WTC11 (cell line): ENCODE measurements at regions not wholly inside any gene's neighbourhood (a gene's known extent, or its start where the extent isn't known, plus 50 kb on each side); places are given as distances from the start of the nearest gene placed in this dataset.

Experiments
- ATAC-seq: fragments of 200-7000 bp; cut with Tn5 transposase; 2 replicates; pipeline ENCODE4 v1.10.0; 2021; ENCODE audit warnings: mild to moderate bottlenecking, moderate library complexity
- CTCF ChIA-PET: fragments of 300-600 bp; sonication (Branson Sonifier 250); formaldehyde crosslinking; loops from one replicate; lab custom pipeline; 2021; ENCODE audit warnings: antibody characterized with exemption; lab: Charles Lee
- POLR2A ChIA-PET: fragments of 350-600 bp; sonication (Branson Sonifier 250); formaldehyde crosslinking; loops from one replicate; lab custom pipeline; 2021; ENCODE audit warnings: antibody characterized with exemption; lab: Charles Lee
- DNase-seq: peaks from one replicate; pipeline ENCODE4 v3.0.0; 2021; ENCODE audit warnings: low spot score
- H3K27ac Mint-ChIP-seq: 2 replicates; pipeline ENCODE4 v1.8.0; 2021; ENCODE audit warnings: mixed read lengths
- H3K27me3 Mint-ChIP-seq: 2 replicates; pipeline ENCODE4 v1.8.0; 2021; ENCODE audit warnings: low read depth, mild to moderate bottlenecking, moderate library complexity, mixed read lengths
- H3K36me3 Mint-ChIP-seq: 2 replicates; pipeline ENCODE4 v1.8.0; 2021; ENCODE audit warnings: mixed read lengths
- H3K4me1 Mint-ChIP-seq: 2 replicates; pipeline ENCODE4 v1.8.0; 2022; ENCODE audit warnings: mixed read lengths
- H3K4me3 Mint-ChIP-seq: 2 replicates; pipeline ENCODE4 v1.8.0; 2021; ENCODE audit warnings: mild to moderate bottlenecking, moderate library complexity, mixed read lengths
- H3K9me3 Mint-ChIP-seq: 2 replicates; pipeline ENCODE4 v1.8.0; 2021; ENCODE audit warnings: mixed read lengths
- ATF1 ChIP-seq: sonication (generic); formaldehyde crosslinking; IDR thresholded peaks from 2 replicates; pipeline ENCODE4 v1.8.1; 2023; ENCODE audit warnings: mild to moderate bottlenecking, moderate library complexity, missing genetic modification reagents
- ATF6 ChIP-seq: sonication (generic); formaldehyde crosslinking; IDR thresholded peaks from 2 replicates; pipeline ENCODE4 v1.8.1; 2023; ENCODE audit warnings: mild to moderate bottlenecking, missing genetic modification reagents
- CBFB ChIP-seq: sonication (generic); formaldehyde crosslinking; IDR thresholded peaks from 2 replicates; pipeline ENCODE4 v1.8.1; 2022; ENCODE audit warnings: mild to moderate bottlenecking, low read depth, missing genetic modification reagents
- EMX1 ChIP-seq: fragments of 250-450 bp; sonication (Bioruptor Pico); IDR thresholded peaks from 2 replicates; pipeline ENCODE4 v1.8.0; 2021; ENCODE audit warnings: mild to moderate bottlenecking
- ETV6 ChIP-seq: sonication (generic); formaldehyde crosslinking; IDR thresholded peaks from 2 replicates; pipeline ENCODE4 v1.8.1; 2022; ENCODE audit warnings: mild to moderate bottlenecking, missing genetic modification reagents
- FOXP1 ChIP-seq: sonication (generic); formaldehyde crosslinking; IDR thresholded peaks from 2 replicates; pipeline ENCODE4 v1.8.0; 2022; ENCODE audit warnings: missing genetic modification reagents, mild to moderate bottlenecking, moderate library complexity, borderline replicate concordance
- GRHL2 ChIP-seq: fragments of 250-450 bp; sonication (Bioruptor Pico); IDR thresholded peaks from 2 replicates; pipeline ENCODE4 v1.8.0; 2022; ENCODE audit warnings: mild to moderate bottlenecking, moderate library complexity; ENCODE audit not compliant: insufficient replicate concordance, severe bottlenecking
- HMGA2 ChIP-seq: fragments of 250-450 bp; sonication (Bioruptor Pico); IDR thresholded peaks from 2 replicates; pipeline ENCODE4 v1.4.0; 2021; ENCODE audit warnings: mild to moderate bottlenecking, moderate library complexity
- HMGXB4 ChIP-seq: sonication (generic); formaldehyde crosslinking; IDR thresholded peaks from 2 replicates; pipeline ENCODE4 v1.8.1; 2023; ENCODE audit warnings: mild to moderate bottlenecking, moderate library complexity, missing genetic modification reagents
- MAX ChIP-seq: sonication (generic); formaldehyde crosslinking; IDR thresholded peaks from 2 replicates; pipeline ENCODE4 v1.8.0; 2022; ENCODE audit warnings: mild to moderate bottlenecking, missing genetic modification reagents
- NFATC4 ChIP-seq: fragments of 250-450 bp; sonication (Bioruptor Pico); IDR thresholded peaks from 2 replicates; pipeline ENCODE4 v1.9.0; 2021; ENCODE audit warnings: mild to moderate bottlenecking
- NFYB ChIP-seq: sonication (generic); formaldehyde crosslinking; conservative IDR thresholded peaks from 2 replicates; pipeline ENCODE4 v1.8.0; 2022; ENCODE audit warnings: low read depth, missing genetic modification reagents
- NR1H2 ChIP-seq: sonication (generic); formaldehyde crosslinking; IDR thresholded peaks from 2 replicates; pipeline ENCODE4 v1.9.0; 2021; ENCODE audit warnings: mild to moderate bottlenecking, moderate library complexity, missing genetic modification reagents
- NR3C1 ChIP-seq: sonication (generic); formaldehyde crosslinking; conservative IDR thresholded peaks from 2 replicates; pipeline ENCODE4 v1.8.1; 2023; ENCODE audit warnings: low read depth, mild to moderate bottlenecking, missing genetic modification reagents
- OVOL2 ChIP-seq: fragments of 250-450 bp; sonication (Bioruptor Pico); IDR thresholded peaks from 2 replicates; pipeline ENCODE4 v1.9.0; 2021; ENCODE audit warnings: mild to moderate bottlenecking, borderline replicate concordance
- SOX15 ChIP-seq: fragments of 250-450 bp; sonication (Bioruptor Pico); IDR thresholded peaks from 2 replicates; pipeline ENCODE4 v1.9.0; 2021; ENCODE audit warnings: mild to moderate bottlenecking
- USF2 ChIP-seq: sonication (generic); formaldehyde crosslinking; IDR thresholded peaks from 2 replicates; pipeline ENCODE4 v1.8.1; 2023; ENCODE audit warnings: mild to moderate bottlenecking, missing genetic modification reagents, moderate library complexity
- ZBTB21 ChIP-seq: sonication (generic); formaldehyde crosslinking; IDR thresholded peaks from 2 replicates; pipeline ENCODE4 v1.8.1; 2023; ENCODE audit warnings: mild to moderate bottlenecking, missing genetic modification reagents, borderline replicate concordance
- ZNF219 ChIP-seq: sonication (generic); formaldehyde crosslinking; IDR thresholded peaks from 2 replicates; pipeline ENCODE4 v1.8.0; 2023; ENCODE audit warnings: missing genetic modification reagents, mild to moderate bottlenecking, borderline replicate concordance
- ZNF396 ChIP-seq: fragments of 250-450 bp; sonication (Bioruptor Pico); IDR thresholded peaks from 2 replicates; pipeline ENCODE4 v1.8.0; 2021; ENCODE audit warnings: mild to moderate bottlenecking, moderate library complexity, borderline replicate concordance
- TF ChIP-seq, protein P1 (sequence below): sonication (generic); formaldehyde crosslinking; IDR thresholded peaks from 2 replicates; pipeline ENCODE4 v1.8.0; 2023; ENCODE audit warnings: missing genetic modification reagents
- TF ChIP-seq, protein P2 (sequence below): fragments of 250-450 bp; sonication (Bioruptor Pico); IDR thresholded peaks from 2 replicates; pipeline ENCODE4 v2.1.2; 2022; ENCODE audit warnings: mild to moderate bottlenecking, moderate library complexity
- TF ChIP-seq, protein P3 (sequence below): sonication (generic); formaldehyde crosslinking; IDR thresholded peaks from 2 replicates; pipeline ENCODE4 v1.8.1; 2022; ENCODE audit warnings: mild to moderate bottlenecking, missing genetic modification reagents, moderate library complexity, borderline replicate concordance

DNA sequence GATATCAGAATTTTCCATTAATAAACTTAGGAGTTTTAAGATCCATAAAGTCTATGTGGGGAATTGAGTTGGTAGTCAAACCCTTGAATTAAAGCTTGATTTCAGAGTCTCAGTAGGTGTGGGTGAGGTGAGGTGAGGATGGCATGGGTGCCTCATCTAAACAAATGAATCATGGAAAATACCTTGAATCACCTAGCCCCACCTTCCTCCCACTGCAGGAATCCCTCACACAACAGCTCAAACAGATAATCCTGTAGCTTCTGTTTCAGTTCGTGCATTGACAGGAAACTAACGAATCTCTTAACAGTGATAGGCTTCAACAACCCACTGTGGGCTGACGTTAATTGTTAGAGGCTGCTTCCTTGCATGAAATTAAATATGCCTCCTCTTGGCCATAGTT is 185.0 kb downstream of the SREK1 start:
- POLR2A ChIA-PET, result no interaction called here
- CTCF ChIA-PET, result interaction anchor here (1.2 to 2.0 kb wide), 2 partner anchors 23 to 165 kb away, joined by 4 to 9 read pairs; no protein-coding TSS in a partner anchor
- ATAC-seq (no peak), DNase-seq (no peak)
- no peak overlapping the region for H3K4me3 Mint-ChIP-seq
- no peak overlapping the region for H3K27ac Mint-ChIP-seq
- peaks cover 29% of the 10 kb centered on the region for H3K9me3 Mint-ChIP-seq
- 0 out of 2 replicates have a peak, but pooled peaks cover 3% of the 10 kb centered on the region for H3K36me3 Mint-ChIP-seq
- no peaks in the 10 kb centered on the region for H3K4me1 Mint-ChIP-seq
- TF ChIP-seq NFYB (CRISPR knock-in tag) (no peak), OVOL2 (no peak), HMGXB4 (CRISPR knock-in tag) (no peak), HMGA2 (no peak), USF2 (no peak), NFATC4 (CRISPR knock-in tag) (no peak), FOXP1 (no peak), ZBTB21 (no peak)
- no peaks in the 10 kb centered on the region for H3K27me3 Mint-ChIP-seq

GRCh38 chr5:66333192-66333591 is 189.1 kb downstream of the SREK1 start:
- TF ChIP-seq EMX1 (no peak), SOX15 (no peak), ATF1 (no peak)
- TF ChIP-seq, protein P1, sequence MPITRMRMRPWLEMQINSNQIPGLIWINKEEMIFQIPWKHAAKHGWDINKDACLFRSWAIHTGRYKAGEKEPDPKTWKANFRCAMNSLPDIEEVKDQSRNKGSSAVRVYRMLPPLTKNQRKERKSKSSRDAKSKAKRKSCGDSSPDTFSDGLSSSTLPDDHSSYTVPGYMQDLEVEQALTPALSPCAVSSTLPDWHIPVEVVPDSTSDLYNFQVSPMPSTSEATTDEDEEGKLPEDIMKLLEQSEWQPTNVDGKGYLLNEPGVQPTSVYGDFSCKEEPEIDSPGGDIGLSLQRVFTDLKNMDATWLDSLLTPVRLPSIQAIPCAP (CRISPR knock-in tag), result no peak
- TF ChIP-seq, protein P2, sequence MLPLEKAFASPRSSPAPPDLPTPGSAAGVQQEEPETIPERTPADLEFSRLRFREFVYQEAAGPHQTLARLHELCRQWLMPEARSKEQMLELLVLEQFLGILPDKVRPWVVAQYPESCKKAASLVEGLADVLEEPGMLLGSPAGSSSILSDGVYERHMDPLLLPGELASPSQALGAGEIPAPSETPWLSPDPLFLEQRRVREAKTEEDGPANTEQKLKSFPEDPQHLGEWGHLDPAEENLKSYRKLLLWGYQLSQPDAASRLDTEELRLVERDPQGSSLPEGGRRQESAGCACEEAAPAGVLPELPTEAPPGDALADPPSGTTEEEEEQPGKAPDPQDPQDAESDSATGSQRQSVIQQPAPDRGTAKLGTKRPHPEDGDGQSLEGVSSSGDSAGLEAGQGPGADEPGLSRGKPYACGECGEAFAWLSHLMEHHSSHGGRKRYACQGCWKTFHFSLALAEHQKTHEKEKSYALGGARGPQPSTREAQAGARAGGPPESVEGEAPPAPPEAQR (CRISPR knock-in tag), result no peak
- TF ChIP-seq, all 79 proteins: peak for 0
- POLR2A ChIA-PET, result no interaction called here
- no peak for ATAC-seq
- H3K4me1 Mint-ChIP-seq, result peaks cover 12% of the 10 kb centered on the region
- H3K9me3 Mint-ChIP-seq, result peaks cover 28% of the 10 kb centered on the region
- no peak for DNase-seq
- 0 out of 2 replicates have a peak, but pooled peaks cover 3% of the 10 kb centered on the region for H3K36me3 Mint-ChIP-seq
- no peaks in the 10 kb centered on the region for H3K27me3 Mint-ChIP-seq
- H3K4me3 Mint-ChIP-seq, result no peak overlapping the region
- CTCF ChIA-PET, result interaction anchor here (2.9 kb wide), 1 partner anchor 27 kb away, joined by 12 read pairs; no protein-coding TSS in a partner anchor
- H3K27ac Mint-ChIP-seq, result no peak overlapping the region

DNA sequence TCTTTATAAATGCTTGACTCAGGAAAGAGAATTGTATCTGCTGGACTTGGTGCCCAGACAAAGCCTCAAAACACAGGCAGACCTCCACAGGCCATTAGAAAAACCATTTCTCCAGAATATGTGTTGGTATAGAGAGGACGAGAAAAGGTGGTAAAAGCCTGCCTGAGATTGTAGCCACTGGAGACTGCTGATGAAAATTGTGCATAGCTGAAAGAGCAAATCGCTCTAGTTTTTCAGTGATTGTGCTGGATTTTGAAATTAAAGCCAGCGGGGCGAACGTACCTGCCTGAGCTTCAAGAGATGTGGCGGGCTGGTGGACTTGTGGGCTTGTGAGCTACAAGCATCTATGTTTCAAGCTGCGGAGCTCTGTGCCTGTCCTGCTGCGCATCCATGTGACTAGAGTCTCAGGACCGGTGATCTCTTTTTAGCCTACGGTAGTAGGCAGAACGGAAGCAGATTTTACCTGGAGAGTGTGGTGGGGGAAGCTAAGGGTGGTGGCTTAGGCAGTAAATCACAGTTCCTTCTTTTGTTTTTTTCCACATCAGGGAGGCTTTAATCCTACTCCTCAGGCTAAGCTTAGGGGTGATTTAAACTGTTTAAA is 193.6 kb downstream of the SREK1 start:
- H3K27me3 Mint-ChIP-seq, result no peaks in the 10 kb centered on the region; the same call in 1 of the 2 replicates
- H3K36me3 Mint-ChIP-seq, result no peaks in the 10 kb centered on the region
- CTCF ChIA-PET, result interaction anchor here (0.5 to 2.1 kb wide), 6 partner anchors 30 to 432 kb away, joined by 3 to 9 read pairs (median 3); no protein-coding TSS in a partner anchor
- H3K4me3 Mint-ChIP-seq, result no peak overlapping the region
- POLR2A ChIA-PET, result interaction anchor here (0.7 kb wide), 1 partner anchor 694 kb away, joined by 3 read pairs; no protein-coding TSS in a partner anchor
- DNase-seq, result no peak
- ATAC-seq, result peak; percentile 71
- peaks cover 20% of the 10 kb centered on the region for H3K9me3 Mint-ChIP-seq
- no peak overlapping the region for H3K27ac Mint-ChIP-seq
- TF ChIP-seq NR1H2 (no peak), GRHL2 (CRISPR knock-in tag) (no peak), NR3C1 (CRISPR knock-in tag) (no peak), ETV6 (no peak), ZNF219 (CRISPR knock-in tag) (no peak), NFATC4 (CRISPR knock-in tag) (no peak), CBFB (CRISPR knock-in tag) (no peak), ZNF396 (CRISPR knock-in tag) (no peak), ATF1 (no peak), ATF6 (CRISPR knock-in tag) (no peak), MAX (CRISPR knock-in tag) (no peak)
- TF ChIP-seq, protein P2 (CRISPR knock-in tag), result no peak
- TF ChIP-seq, protein P3, sequence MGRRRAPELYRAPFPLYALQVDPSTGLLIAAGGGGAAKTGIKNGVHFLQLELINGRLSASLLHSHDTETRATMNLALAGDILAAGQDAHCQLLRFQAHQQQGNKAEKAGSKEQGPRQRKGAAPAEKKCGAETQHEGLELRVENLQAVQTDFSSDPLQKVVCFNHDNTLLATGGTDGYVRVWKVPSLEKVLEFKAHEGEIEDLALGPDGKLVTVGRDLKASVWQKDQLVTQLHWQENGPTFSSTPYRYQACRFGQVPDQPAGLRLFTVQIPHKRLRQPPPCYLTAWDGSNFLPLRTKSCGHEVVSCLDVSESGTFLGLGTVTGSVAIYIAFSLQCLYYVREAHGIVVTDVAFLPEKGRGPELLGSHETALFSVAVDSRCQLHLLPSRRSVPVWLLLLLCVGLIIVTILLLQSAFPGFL (CRISPR knock-in tag), result no peak
- TF ChIP-seq, all 79 proteins: peak for 0
- H3K4me1 Mint-ChIP-seq, result peaks cover 14% of the 10 kb centered on the region
